ENCODE measurements at regions not wholly inside any gene's neighbourhood (a gene's known extent, or its start where the extent isn't known, plus 50 kb on each side); places are given as distances from the start of the nearest gene placed in this dataset.

GRCh38 chr6:113318575-113318917, 538.6 kb upstream of the MARCKS start:
- FAIRE-seq = no peak

DNA sequence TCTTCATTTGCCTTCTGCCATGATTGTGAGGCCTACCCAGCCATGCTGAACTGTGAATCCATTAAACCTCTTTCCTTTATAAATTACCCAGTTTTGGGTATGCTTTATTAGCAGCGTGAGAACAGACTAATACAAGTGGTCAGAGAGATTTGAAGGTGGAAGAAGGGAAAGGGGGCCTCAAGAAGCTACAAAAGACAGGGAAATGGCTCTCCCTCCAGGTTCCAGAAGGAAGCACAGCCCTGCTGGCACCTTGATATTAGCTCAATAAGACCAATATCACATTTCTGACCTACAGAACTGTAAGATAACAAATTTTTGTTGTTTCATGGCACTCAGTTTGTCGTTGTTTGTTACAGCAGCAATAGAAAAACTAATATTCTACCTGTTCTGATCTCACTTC, 536.5 kb upstream of the MARCKS start:
- FAIRE-seq = no peak

- FAIRE-seq = no peak
Observed at GRCh38 chr6:113326781-113327180, 530.4 kb upstream of the MARCKS start.

DNA sequence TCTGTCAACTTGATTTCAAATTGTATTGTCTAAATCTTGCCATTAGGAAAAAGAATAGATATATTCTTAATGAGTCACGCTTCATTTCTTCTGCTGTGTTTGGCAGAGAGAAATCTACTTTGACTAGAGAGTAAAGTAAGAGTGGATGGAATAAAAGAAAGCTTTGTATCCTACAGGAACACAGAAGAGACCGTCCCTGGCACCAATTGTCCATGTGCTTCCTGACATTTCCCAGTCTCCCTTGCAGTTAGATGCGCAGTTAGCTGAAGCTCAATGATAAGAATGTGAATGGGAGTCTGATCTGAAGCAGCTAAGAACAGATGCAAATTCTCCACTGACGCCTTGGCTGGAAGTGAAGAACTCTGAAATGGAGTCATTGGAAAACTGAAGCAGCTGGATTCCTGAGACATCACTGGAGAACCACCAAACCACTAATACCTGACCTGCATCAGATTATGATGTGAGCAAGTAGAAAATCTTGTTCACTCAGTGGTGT, 528.2 kb upstream of the MARCKS start:
- no peak for FAIRE-seq

DNA sequence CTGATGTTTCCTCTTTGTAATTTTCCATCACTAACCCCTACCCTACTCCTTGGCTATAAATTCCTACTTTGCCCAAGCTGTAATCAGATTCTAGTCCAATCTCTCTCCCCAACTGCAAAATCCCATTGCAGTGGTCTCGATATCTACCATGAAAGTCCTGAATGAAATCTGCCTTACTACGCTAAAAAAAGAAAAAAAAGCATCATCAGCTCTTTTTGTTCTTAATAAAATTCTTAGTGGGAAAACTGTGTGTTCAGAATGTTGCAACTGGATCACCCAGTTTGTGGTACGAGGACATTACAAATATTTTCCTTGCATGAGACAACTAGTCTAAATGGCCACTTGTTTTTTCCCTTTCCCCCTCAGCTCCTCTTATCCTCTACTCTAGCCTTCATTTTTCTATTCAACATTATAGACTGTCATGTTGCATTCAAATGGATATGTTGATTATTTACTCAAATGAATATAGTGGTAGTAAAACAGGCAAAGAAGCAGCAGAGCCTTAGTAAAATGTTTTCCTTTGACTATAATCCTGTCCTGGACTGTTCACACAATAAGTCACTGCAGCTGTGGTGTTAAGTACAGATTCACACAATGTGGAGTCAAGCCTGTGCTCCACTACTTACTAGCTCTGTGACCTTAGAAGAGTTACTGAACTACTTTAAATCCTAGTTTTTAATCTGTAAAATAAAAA, 527.1 kb upstream of the MARCKS start:
- FAIRE-seq = peak; percentile 27

GRCh38 chr6:113330636-113330946, 526.6 kb upstream of the MARCKS start:
- FAIRE-seq = peak; percentile 38

GRCh38 chr6:113331021-113331420, 526.1 kb upstream of the MARCKS start:
- FAIRE-seq = no peak

DNA sequence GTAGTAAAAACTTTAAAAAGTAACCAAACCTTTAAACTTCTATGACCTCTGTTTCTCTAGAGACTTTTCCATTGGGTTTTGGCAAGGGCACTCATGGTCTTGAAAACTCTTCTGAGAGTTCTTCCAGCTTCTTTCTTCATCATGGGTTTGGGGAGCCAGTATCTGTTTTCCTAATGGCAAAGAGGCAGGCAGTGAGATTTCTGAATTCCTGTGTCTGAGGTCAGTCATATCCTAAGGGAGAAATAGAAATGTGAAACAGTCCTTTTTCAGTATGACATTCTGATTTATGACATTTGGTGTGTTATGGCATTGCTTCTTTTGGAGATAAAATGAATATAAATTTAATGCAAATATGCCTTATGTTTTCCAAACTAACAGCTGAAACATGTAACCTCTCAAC, 518.5 kb upstream of the MARCKS start:
- no peak for FAIRE-seq

GRCh38 chr6:113339209-113339608, 517.9 kb upstream of the MARCKS start:
- no peak for FAIRE-seq

DNA sequence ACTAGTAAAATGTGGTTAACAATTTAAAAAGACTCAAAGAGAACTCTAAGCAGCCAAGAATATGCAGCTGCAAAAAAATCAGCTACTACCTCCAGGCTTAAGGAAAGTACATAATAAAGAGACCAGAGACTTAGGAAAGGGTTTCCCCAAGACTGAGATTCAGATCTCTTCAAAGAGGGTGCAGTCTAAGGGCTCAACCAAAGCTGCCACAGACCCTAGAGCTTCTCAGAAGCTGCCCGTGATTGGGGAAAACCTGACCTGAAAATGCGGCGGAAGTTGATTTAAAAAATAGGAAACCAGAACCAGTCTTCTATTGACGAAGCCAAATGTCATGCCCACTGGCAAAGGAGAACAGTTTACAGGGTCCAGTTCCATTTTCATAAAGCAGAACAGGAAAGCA, 516.8 kb upstream of the MARCKS start:
- no peak for FAIRE-seq

- no peak for FAIRE-seq
Observed at GRCh38 chr6:113343940-113344339, 513.2 kb upstream of the MARCKS start.

DNA sequence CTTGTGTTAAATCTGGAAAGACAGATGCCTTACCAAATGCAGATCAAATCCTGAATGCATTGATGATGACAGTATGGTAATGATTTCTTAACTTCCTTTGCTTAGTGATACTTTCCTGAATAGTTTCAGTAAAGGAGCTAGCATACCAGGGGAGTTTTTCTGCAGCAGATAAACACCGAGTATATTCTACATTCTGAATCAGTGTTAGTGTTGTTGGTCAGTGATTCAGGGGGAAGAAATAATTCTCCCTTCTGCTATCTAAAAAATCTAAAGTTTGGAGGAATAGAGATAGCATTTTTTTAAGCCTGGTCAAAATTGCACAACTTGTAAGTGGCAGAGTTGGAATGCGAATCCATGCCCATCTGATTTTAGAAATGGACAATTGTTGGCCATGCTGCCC, 512.2 kb upstream of the MARCKS start:
- no peak for FAIRE-seq

GRCh38 chr6:113347436-113347835, 509.7 kb upstream of the MARCKS start:
- FAIRE-seq = no peak

DNA sequence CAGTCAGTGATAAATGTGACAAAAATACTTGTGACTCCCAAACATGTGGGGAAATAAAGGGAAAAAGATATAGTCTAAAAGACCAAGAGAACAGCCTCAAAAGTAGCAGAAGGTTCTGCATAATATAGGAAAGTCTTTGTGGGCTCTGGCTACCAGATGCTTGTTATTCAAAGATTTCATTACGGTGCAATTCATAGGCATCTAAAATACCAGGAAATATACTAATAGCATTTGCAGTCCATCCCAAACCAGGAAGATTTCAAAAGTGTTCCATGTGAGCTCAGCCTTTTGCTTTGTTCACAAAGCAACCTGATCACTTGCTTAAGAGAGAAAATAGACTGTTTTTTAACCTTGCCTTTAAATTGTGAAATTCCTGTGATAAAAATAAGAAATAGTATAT, 506.7 kb upstream of the MARCKS start:
- no peak for FAIRE-seq

GRCh38 chr6:113351173-113351834, 505.8 kb upstream of the MARCKS start:
- no peak for FAIRE-seq

DNA sequence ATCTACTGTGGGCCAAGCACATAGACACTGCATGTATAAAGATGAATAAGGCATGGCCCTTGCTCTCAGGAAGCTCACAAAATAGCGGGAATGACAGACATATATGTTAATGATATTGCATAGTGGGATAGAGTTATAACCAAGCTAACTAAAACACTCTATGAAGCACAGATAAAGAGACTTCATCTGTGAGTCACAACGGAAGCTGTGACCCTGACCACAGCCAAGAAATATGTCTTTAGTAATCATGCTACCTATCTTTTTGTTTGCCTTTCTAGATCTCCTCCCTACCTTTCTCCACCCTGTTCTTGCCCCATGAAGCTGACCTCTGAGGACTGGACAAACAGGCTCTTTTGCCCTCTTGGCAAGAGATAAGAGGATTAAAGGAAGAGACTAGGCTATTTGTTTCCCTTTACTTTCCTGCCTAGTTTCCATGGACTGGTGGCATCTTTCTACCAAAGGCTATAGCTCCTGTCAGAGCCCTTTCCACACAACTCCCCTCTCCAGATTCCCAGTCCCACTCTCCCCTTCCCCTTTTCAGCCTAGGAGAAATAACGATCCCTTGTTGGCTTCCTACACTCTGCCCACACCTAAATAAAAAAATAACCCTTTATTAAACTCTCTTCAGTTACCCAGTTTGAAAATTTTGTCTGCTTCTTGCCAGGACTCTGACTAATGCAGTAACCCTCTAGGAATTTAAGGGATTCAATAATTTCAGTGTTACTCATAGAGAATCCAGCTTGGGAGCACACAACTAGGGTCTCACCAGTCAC, 504.9 kb upstream of the MARCKS start:
- no peak for FAIRE-seq

DNA sequence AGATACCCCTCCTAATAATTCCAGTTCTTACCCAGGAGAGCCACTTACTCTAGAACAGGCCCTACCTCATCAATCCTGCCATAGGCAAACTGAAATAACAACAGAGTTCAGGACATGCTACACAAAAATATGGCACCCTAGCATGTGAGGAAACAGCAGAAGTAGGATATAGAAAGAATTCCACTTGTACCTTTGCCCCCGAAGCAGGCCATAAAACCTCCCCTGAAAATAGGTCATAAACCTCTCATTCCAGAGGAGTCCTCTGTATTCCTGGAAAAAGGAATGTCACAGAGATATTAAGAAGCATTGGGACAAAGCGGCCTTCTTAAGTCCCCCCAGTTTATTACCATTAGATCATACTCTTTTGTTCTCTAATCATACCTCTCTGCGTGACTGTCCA, 504.3 kb upstream of the MARCKS start:
- no peak for FAIRE-seq

GRCh38 chr6:113353392-113353791, 503.8 kb upstream of the MARCKS start:
- FAIRE-seq = no peak

DNA sequence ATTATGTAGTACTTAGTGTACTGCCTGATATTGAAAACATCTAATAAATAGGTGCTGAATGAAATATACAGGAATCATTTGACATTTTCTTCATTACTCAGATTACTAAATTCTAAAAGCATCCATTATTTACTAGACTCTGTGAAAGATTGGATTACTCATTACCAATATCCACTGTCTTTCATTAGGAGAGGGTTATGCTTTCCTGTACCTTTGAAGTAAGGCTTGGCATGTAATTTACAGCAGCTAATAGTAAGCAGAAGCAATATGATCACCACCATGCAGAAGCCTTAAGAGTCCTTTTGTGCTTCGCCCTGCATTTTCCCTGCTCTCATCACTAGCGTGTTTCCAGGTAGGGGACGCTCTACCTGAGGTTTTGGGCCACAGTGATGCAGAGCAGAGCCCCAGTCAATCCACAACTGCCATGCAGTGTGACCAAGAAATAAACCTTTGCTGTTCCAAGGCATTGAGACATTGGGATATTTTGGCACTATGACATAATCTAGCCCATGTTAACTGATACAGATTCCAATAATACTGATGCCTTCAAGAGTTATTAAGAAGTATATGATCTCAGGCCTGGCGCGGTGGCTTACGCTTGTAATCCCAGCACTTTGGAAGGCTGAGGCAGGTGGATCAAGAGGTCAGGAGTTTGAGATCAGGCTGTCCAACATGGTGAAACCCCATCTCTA, 502.8 kb upstream of the MARCKS start:
- no peak for FAIRE-seq

DNA sequence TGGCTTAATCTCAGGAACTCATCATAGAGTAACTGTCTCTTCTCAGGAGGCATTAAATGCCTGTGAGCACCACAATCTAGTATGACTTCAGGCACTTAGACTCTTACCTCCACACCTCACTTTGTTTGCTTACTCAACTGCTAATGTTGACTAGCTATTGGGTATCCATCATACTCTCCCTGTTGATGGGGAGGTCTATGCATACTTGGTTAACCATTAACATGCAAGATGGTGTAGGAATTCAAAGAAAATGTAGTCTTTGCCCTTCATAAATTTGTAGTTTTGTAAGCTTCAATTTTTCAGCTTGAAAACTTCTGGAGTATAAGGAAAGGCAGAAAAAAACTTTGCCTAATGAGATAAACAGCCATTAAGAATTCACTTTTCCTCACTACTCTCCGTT, 501.0 kb upstream of the MARCKS start:
- no peak for FAIRE-seq

DNA sequence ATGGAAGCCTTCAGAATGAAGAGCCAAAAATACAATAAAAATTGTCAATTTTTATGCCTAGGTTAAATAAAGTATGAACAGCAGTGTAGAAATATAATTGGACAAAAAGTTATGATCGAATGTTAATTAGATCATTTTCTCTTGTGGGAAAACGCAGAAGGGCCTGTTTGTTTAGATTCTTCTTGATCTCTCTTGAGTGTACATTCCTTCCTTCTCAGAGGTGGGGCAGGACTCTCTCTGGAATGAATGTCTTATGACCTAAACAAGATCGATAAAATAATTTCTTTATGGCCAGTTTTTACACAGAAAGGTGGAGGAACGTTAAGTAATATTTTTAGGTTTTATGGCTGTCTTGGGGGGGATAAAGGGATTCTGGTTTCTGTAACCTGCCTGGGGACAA, 500.1 kb upstream of the MARCKS start:
- FAIRE-seq = no peak

DNA sequence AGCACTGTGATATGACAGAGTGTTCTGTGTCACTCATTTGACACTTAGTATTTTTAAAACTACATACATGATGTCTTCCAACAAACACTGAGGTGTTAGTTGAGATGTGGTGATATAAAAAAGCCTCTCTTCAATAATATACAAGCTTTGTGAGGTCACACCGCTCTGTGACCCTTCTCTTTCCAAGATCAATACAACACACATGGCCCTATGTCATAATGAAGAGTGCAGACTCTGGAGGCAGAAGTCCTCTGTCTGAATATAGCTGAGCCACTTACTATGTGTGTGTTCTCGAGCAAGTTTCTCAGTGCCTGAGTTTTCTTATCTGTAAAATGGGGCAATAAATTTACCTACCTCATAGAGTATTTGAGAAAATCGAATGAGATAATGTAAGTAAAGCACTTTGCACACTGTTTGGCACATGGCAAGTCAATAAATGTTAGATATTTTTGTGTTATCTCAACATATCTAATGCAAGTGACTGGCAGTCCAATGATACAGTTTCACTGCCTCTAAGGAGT, 499.0 kb upstream of the MARCKS start:
- no peak for FAIRE-seq

Data from islet of Langerhans (tissue), 1 donor.